22Rv1 (cell line): ENCODE measurements at regions not wholly inside any gene's neighbourhood (a gene's known extent, or its start where the extent isn't known, plus 50 kb on each side); places are given as distances from the start of the nearest gene placed in this dataset.

Source experiments
- ZFX ChIP-seq: fragments of 450-650 bp; IDR thresholded peaks from 2 replicates; pipeline ENCODE4 v1.6.1; 2017; ENCODE audit warnings: antibody characterized with exemption, borderline replicate concordance
- TF ChIP-seq, protein P1 (sequence below): fragments of 450-650 bp; IDR thresholded peaks from 2 replicates; pipeline ENCODE4 v1.5.1; 2017; ENCODE audit warnings: mild to moderate bottlenecking

DNA sequence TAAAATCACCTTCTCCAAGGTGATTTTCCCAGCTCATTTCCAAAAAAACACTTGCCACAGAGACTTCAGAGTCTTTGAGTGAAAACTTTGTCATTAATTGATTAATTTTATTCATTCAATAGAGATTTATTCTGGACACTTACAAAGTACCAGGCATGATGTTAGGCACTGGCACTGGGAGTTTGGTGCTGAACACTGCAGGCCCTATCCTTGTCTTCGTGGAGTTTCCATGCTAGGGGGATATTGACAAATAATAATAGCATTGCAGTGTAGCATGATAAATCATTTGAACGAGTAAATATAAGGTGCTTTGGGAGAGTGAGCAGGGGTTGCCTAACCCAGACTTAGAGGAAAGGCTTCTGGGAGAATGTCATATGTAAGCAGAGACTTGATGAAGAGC is 145.7 kb downstream of the SOX4 start:
- TF ChIP-seq, protein P1, sequence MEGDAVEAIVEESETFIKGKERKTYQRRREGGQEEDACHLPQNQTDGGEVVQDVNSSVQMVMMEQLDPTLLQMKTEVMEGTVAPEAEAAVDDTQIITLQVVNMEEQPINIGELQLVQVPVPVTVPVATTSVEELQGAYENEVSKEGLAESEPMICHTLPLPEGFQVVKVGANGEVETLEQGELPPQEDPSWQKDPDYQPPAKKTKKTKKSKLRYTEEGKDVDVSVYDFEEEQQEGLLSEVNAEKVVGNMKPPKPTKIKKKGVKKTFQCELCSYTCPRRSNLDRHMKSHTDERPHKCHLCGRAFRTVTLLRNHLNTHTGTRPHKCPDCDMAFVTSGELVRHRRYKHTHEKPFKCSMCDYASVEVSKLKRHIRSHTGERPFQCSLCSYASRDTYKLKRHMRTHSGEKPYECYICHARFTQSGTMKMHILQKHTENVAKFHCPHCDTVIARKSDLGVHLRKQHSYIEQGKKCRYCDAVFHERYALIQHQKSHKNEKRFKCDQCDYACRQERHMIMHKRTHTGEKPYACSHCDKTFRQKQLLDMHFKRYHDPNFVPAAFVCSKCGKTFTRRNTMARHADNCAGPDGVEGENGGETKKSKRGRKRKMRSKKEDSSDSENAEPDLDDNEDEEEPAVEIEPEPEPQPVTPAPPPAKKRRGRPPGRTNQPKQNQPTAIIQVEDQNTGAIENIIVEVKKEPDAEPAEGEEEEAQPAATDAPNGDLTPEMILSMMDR, result no peak
- no peak for TF ChIP-seq ZFX
